ENCODE measurements at regions not wholly inside any gene's neighbourhood (a gene's known extent, or its start where the extent isn't known, plus 50 kb on each side); places are given as distances from the start of the nearest gene placed in this dataset.
"Not testable (repeated sequence)": the region's sequence is repeated elsewhere in the genome, so short reads cannot be mapped to it uniquely, and the experiment has no call there.

DNA sequence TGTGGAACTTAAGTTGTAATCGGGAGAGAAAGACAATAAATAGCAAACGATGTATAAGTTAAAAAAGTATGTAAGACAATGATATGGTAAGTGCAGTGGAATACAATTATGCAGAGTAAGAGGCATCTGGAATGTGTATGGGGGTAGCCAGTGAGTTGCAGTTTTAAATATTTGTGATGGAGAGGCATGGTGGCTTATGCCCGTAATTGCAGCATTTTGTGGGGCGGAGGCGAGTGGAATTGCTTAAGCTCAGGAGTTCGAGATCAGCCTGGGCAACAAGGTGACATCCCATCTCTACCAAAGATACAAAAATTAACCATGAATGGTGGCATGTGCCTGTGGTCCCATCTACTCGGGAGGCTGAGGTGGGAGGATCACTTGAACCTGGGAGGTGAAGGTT, 52.5 kb upstream of the WDFY3 start:
- DNase-seq (ENCODE audit: low spot score), result no peak

DNA sequence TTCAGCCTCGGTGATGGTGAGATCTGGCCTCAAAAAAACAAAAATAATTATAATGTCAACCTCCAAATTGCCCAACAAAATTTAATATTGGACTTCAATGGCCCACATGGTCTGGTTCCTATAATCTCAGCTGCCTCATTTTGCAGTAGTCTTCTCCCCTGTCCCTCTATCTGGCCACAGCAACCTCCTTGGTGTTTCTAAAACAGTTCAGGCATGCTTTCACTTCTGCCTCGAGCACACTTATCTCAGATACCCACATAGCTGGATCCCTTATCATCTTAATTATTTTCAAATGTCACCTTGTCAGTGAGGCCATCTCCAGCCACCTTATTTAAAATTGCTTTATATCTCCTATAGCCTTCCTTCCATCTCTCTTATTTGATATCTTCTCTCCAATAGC, 52.9 kb upstream of the WDFY3 start:
- no peak for DNase-seq (ENCODE audit: low spot score)

DNA sequence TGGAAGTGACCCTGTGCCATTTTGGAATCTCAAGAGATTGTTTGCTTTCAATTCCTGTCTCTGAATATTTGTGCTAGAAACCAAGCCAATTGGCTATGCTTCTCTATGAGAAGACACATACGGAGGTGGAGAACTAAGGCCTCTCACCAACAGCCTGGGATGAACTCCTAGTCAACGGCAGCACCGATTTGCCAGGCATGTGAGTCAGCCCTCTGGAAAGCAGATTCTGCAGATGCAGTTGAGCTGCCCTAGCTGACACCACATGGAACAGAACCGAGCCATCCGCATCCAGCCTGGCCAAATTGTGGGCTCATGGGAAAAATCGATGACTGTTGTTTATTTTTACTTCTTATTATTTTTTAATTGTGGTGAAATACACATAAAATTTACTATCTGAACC, 58.2 kb upstream of the WDFY3 start:
- DNase-seq (ENCODE audit: low spot score), result no peak

DNA sequence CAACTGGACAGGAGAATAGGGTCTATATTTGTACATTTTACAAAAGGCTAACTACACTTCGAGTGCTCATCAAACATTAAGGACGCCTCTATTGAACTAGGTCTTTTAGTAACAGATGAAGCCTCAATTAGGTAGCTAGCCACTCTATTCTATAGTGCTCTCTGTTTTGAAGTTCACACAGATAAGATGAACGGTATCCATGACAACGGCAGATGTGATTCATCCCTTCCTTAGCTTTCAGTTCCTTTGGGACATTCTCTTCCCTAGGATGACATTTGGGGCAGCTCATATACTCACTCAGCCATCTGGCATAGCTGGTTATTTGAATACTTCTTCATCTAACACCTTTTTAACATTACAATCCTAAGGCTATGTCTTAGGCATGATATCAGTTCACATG, 62.4 kb upstream of the WDFY3 start:
- DNase-seq (ENCODE audit: low spot score), result no peak

- DNase-seq (ENCODE audit: low spot score), result no peak
Measured at GRCh38 chr4:85029453-85029852, 63.0 kb upstream of the WDFY3 start.

DNA sequence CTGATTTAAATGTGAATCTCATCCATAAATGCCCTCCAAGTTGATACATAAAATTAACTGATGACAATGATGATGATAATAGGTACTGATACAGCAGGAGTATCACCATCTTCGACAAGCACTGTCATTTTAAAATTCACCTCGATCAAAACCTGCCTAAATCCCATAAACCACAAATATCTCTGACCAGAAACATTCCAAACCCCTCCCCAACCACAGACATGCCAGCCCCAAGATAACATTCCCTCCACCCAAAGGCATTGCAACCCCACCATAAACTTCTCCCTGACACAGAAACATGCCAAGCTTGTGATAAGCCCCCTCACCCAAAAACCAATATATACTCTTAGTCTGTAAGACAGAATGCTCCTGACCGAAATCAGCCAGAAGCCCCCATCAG, 63.7 kb upstream of the WDFY3 start:
- DNase-seq (ENCODE audit: low spot score), result no peak

- DNase-seq (ENCODE audit: low spot score), result not testable (repeated sequence)
Measured at GRCh38 chr4:85033838-85034237, 67.3 kb upstream of the WDFY3 start.

- DNase-seq (ENCODE audit: low spot score), result no peak
Measured at GRCh38 chr4:85039526-85039925, 73.0 kb upstream of the WDFY3 start.

DNA sequence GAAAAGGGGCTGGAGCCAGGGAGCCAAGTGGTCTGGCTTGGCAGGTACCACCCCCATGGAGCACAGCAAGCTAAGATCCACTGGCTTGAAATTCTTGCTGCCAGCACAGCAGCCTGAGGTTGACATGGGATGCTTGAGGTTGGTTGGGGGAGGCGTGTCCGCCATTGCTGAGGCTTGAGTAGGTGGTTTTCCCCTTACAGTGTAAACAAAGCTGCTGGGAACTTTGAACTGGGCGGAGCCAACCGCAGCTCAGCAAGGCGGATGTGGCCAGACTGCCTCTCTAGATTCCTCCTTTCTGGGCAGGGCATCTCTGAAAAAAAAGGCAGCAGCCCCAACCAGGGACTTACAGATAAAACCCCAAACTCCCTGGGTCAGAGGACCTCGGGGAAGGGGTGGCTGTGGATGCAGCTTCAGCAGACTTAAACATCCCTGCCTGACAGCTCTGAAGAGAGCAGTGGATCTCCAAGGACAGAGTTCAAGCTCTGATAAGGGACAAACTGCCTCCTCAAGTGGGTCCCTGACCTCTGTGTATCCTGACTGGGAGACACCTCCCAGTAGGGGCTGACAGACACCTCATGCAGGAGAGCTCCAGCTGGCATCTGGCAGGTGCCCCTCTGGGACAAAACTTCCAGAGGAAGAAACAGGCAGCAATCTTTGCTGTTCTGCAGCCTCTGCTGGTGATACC, 77.5 kb upstream of the WDFY3 start:
- DNase-seq (ENCODE audit: low spot score), result not testable (repeated sequence)

DNA sequence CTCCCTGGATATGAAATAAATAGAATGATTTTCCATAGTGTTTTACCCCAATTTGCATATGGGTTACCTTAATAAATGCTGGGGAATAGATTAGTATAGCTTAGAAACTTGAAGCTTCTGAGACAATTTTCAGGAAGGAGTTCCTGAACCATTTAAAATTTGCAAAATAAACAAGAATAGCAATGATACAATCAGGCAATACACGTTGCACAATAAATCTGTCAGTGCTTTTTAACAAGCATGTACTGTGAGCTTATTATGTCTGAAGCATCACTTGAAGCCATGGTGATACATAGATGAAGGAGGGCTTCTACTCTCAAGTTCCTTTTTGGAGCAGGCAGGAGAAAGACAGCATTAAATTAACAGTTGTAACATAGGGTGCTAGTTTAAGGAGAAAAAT, 84.2 kb upstream of the WDFY3 start:
- DNase-seq (ENCODE audit: low spot score), result no peak

DNA sequence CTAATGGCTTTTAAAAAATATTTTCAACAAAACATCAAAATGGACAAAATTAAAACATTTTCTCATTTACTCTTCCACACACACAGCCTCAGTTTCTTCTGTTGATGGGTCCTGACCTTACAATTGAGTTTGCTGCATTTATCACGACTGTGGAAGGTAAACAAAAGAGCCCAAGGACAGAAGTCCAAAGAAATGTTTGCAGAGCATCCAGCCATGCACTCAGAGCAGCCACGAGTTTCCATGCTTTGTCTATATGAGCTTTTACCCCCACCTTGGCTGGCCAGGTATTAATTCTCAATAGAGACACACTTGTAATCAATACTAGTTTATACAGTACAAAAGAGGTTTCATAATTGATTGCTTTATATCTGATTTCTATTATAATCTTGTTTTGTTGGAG, 85.0 kb upstream of the WDFY3 start:
- DNase-seq (ENCODE audit: low spot score), result no peak

GRCh38 chr4:85054925-85055324, 88.4 kb upstream of the WDFY3 start:
- not testable (repeated sequence) for DNase-seq (ENCODE audit: low spot score)

- DNase-seq (ENCODE audit: low spot score), result no peak
Measured at GRCh38 chr4:85058551-85058950, 92.1 kb upstream of the WDFY3 start.

DNA sequence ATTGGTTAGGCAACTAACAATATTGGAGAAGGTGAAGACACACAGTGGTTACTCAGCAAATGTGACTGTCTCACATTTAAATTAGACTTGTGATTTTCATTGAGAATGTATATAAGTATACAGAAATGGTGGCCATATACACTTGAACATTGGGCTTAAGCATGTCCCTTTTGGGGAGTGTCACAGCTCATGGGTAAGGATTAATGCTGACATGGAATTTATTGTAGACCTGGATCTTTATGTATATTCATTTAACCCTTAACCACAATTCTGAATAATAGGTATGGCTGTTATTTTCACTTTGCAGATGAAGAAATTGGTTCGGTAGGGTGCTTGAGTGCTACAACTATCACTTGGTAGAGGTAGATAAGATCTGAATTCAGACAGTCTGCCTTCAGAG, 95.5 kb upstream of the WDFY3 start:
- no peak for DNase-seq (ENCODE audit: low spot score)

DNA sequence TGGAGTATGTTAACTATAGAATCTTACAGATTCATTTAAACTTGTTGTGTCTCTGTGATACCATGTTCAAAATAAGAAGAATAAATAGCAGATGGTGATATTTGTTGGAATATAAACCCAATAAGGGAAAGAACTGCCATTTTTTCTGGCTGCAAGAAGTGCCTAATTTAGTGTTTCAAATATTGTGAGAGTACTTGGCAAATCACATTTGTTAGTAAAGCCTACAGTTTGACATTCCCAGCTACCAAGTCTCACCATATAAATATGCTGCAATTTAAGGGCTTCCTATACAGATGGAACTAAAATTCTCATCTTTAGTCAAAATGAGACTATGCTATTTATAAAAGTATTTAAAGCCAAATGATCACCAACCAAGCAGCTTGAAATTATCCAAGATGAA, 96.0 kb upstream of the WDFY3 start:
- DNase-seq (ENCODE audit: low spot score), result no peak

GRCh38 chr4:85067342-85067741, 100.9 kb upstream of the WDFY3 start:
- DNase-seq (ENCODE audit: low spot score), result no peak

DNA sequence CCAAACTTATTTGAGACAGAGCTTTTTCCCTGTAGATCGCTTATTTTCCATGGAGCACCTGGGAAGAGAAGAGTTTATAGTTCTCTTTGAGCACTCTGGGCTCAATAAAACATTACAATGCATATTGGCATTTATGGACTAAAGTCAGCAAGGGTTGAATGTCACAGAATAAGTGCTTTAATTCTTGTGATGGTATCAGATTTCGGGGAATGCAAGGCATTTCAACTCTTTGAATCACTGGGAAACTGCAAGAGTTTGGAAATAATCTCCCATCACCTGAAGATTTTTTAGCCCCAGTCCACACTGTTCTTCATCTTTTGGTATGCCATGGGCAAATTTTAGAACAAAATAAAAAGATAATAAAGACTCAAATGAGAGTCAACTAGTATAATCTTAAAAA, 111.5 kb upstream of the WDFY3 start:
- no peak for DNase-seq (ENCODE audit: low spot score)

- no peak for DNase-seq (ENCODE audit: low spot score)
Measured at GRCh38 chr4:85081196-85081595, 114.7 kb upstream of the WDFY3 start.

GRCh38 chr4:85084371-85085094, 118.0 kb upstream of the WDFY3 start:
- DNase-seq (ENCODE audit: low spot score), result peak; percentile 5

GRCh38 chr4:85086721-85087120, 120.2 kb upstream of the WDFY3 start:
- no peak for DNase-seq (ENCODE audit: low spot score)

GRCh38 chr4:85092536-85092935, 126.0 kb upstream of the WDFY3 start:
- DNase-seq (ENCODE audit: low spot score), result no peak

DNA sequence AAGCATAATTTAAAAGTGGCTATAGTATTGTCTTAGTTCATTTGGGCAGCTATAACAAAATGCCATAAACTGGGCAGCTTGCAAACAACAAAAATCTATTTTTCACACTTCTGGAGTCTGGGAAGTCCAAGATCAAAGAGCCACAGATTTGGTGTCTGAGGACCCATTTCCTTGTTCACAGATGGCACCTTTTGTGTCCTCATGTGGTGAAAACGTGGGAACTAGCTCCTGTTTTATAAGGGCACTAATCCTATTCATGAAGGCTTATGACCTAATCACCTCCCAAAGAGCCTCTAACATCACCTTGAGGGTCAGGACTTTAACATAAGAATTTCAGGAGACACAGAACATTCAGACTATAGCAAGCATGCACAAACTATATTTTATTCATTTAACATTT, 126.5 kb upstream of the WDFY3 start:
- DNase-seq (ENCODE audit: low spot score), result no peak

- no peak for DNase-seq (ENCODE audit: low spot score)
Measured at GRCh38 chr4:85094735-85095134, 128.2 kb upstream of the WDFY3 start.

GRCh38 chr4:85102606-85103005, 136.1 kb upstream of the WDFY3 start:
- DNase-seq (ENCODE audit: low spot score), result no peak
